ENCODE measurements at regions not wholly inside any gene's neighbourhood (a gene's known extent, or its start where the extent isn't known, plus 50 kb on each side); places are given as distances from the start of the nearest gene placed in this dataset.

DNA sequence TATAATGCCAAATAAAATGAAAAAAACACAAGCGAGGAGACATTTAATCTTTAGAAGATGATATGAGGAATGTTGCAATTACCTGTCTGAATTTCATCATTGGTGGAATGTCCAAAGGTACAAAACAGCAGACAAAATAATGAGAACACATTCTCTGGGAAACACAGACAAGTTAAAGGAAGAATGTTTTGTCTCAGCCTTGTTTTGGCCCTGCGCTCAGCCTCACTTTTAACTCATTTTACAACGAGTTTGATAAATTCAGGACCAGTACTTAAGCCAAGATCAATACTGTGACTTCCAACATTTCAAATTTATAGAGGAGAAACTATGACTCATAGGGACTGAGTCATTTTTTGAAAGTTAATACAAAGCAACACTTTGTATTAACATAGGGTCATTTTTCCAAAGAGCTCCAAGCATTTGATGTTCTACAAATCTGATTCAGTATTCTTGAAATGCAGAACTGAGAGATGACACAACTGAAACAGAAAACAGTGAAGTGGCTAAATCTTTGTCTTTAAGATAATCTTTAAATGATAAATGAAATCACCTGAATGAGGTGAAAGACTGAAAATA is 833.2 kb upstream of the CHAC2 start:
- TF ChIP-seq CTCF (IDR thresholded peaks at IDR 0.05): no peak
- DNase-seq (ENCODE audit: low spot score): no peak
- H3K27ac ChIP-seq: no peak overlapping the region
- H3K4me3 ChIP-seq: no peak overlapping the region

DNA sequence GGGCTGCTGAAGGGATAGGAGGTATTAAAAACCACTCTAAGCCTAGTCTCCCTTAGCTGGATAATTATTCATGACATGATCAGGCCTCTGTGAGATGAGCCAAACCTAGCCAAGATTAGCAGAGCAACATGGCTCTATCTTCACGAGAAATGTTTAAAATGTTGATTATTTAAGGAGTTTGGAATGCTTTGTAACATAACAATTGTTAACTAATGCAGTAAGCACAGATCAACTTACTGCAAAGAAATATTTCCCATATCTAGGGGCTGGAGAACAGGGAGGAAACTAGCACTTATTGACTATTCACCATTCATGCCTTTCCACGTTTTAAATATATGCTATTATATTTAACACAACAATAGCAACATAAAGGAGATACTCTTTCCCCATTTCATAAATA is 833.7 kb upstream of the CHAC2 start:
- no peak for DNase-seq (ENCODE audit: low spot score)
- Histone ChIP-seq H3K4me3 (no peak overlapping the region), H3K27ac (no peak overlapping the region)
- no peak for TF ChIP-seq CTCF (IDR thresholded peaks at IDR 0.05)

- no peak for DNase-seq (ENCODE audit: low spot score)
- TF ChIP-seq CTCF (IDR thresholded peaks at IDR 0.05): no peak
- H3K27ac ChIP-seq: no peak overlapping the region
- H3K4me3 ChIP-seq: no peak overlapping the region
Measured at GRCh38 chr2:52931660-52932059, 835.9 kb upstream of the CHAC2 start.

- TF ChIP-seq CTCF (IDR thresholded peaks at IDR 0.05): no peak
- no peak overlapping the region for H3K27ac ChIP-seq
- H3K4me3 ChIP-seq: no peak overlapping the region
Measured at GRCh38 chr2:52929412-52929811, 838.2 kb upstream of the CHAC2 start.

DNA sequence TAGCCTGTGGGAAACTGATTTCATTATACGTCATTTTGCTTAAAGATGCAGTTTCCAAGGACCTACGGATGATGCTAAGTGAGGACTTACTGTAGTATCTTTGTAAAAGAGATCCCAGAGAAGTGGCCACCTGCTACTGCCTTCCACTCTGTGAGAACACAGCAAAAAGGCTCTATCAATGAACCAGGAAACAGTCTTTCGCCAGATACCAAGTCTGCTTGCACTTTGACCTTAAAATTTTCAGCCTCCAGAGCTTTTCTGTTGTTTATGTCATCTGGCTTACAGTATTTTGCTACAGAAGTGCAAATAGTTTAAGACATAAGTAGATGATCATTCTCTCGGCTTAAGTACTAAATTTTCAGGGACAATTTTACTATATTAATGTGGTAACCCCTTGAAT is 847.9 kb upstream of the CHAC2 start:
- no peak for DNase-seq (ENCODE audit: low spot score)
- TF ChIP-seq CTCF (IDR thresholded peaks at IDR 0.05): no peak
- Histone ChIP-seq H3K27ac (no peak overlapping the region), H3K4me3 (no peak overlapping the region)

More at GRCh38 chr2:52929412-52929811, 838.2 kb upstream of the CHAC2 start:
- no peak for DNase-seq (ENCODE audit: low spot score)

DNA sequence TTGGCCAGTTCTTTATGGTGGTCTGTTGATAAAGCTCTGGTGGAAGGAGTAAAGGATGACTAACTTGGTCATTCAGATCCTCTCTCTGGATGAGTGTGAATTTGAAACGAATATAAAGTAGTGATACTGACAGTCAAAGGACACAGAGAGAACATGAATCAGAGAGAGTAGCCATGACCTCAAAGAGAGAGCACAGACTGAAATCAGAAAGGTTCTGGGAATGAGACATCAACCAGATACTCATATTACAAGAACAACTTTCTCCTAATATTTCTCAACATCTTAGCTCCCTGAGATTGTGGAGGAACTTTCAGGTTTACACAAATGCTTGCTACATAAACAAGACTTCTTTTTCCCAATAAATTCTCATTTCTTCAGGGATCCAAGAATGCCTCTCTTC is 849.1 kb upstream of the CHAC2 start:
- TF ChIP-seq CTCF (IDR thresholded peaks at IDR 0.05): no peak
- Histone ChIP-seq H3K4me3 (no peak overlapping the region), H3K27ac (no peak overlapping the region)
- DNase-seq (ENCODE audit: low spot score): no peak

- Histone ChIP-seq H3K4me3 (no peak overlapping the region), H3K27ac (no peak overlapping the region)
- no peak for TF ChIP-seq CTCF (IDR thresholded peaks at IDR 0.05)
- DNase-seq (ENCODE audit: low spot score): no peak
Measured at GRCh38 chr2:52916981-52917380, 850.6 kb upstream of the CHAC2 start.
